IMR-90 (cell line): ENCODE measurements at regions not wholly inside any gene's neighbourhood (a gene's known extent, or its start where the extent isn't known, plus 50 kb on each side); places are given as distances from the start of the nearest gene placed in this dataset.

Experiments
- BHLHE40 ChIP-seq: fragments of 150-350 bp; IDR thresholded peaks from 2 replicates; pipeline ENCODE4 v1.6.1; 2016; ENCODE audit warnings: mild to moderate bottlenecking, low read depth, low read length
- CEBPB ChIP-seq: IDR thresholded peaks from 2 replicates; pipeline ENCODE4 v1.6.1; 2012; ENCODE audit warnings: low read depth, low read length, improper control_type of control experiment
- CHD1 ChIP-seq: IDR thresholded peaks from 2 replicates; pipeline ENCODE4 v1.6.1; 2012; ENCODE audit warnings: low read depth, low read length, improper control_type of control experiment
- ELK1 ChIP-seq: fragments of 150-350 bp; IDR thresholded peaks from 2 replicates; pipeline ENCODE4 v1.6.1; 2016; ENCODE audit warnings: low read depth, mild to moderate bottlenecking, low read length, moderate library complexity, borderline replicate concordance
- FOS ChIP-seq: fragments of 150-350 bp; IDR thresholded peaks from 2 replicates; pipeline ENCODE4 v1.6.1; 2016; ENCODE audit warnings: low read depth, low read length
- MAFK ChIP-seq: IDR thresholded peaks from 2 replicates; pipeline ENCODE4 v1.6.1; 2012; ENCODE audit warnings: low read depth, low read length, improper control_type of control experiment
- MAZ ChIP-seq: IDR thresholded peaks from 2 replicates; pipeline ENCODE4 v1.6.1; 2012; ENCODE audit warnings: low read depth, mild to moderate bottlenecking, low read length, improper control_type of control experiment, moderate library complexity, borderline replicate concordance
- POLR2A ChIP-seq: IDR thresholded peaks from 2 replicates; pipeline ENCODE4 v1.6.1; 2012; ENCODE audit warnings: mild to moderate bottlenecking, low read depth, low read length
- RAD21 ChIP-seq: IDR thresholded peaks from 2 replicates; pipeline ENCODE4 v1.6.1; 2012; ENCODE audit warnings: low read length, improper control_type of control experiment
- RCOR1 ChIP-seq: IDR thresholded peaks from 2 replicates; pipeline ENCODE4 v1.6.1; 2012; ENCODE audit warnings: mild to moderate bottlenecking, low read length, improper control_type of control experiment; ENCODE audit not compliant: insufficient replicate concordance
- RFX5 ChIP-seq: IDR thresholded peaks from 2 replicates; pipeline ENCODE4 v1.8.0; 2012; ENCODE audit warnings: low read depth, mild to moderate bottlenecking, low read length, moderate library complexity
- SMC3 ChIP-seq: fragments of 150-350 bp; IDR thresholded peaks from 2 replicates; pipeline ENCODE4 v1.6.1; 2016; ENCODE audit warnings: low read depth, mild to moderate bottlenecking, antibody characterized with exemption, low read length, moderate library complexity
- TF ChIP-seq, protein P1 (sequence below): conservative IDR thresholded peaks from 2 replicates; pipeline ENCODE4 v1.5.1; 2012; ENCODE audit warnings: mild to moderate bottlenecking, low read depth, low read length, improper control_type of control experiment

DNA sequence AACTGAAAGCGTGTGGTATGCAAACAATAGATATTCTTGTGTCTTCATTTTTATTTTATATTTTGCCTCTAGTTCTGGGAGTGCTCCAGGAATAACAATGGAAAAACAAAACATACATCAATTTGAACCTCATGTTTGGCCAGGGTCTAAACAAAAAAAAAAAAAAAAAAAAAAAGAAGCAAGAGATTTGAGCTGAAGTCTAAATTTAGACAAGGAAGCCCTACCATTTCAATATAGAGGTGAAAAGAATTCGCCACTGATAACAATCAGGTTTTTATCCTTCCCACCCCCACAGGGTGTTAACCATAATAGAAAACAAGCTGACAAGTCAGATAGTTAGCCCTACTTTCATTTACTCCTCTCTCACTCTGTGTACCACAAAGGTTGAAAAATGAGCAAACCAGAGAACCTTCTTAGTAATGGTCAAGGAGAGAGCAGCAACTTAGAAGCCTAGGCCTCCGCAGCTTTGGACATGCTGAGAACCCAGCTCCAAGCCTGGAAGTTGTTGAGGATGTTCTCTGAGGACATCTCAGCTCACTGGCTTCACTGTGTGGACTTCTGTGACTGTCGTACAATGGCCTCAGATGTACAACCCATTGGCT, 118.2 kb upstream of the HMHB1 start:
- TF ChIP-seq POLR2A (no peak), FOS (no peak), BHLHE40 (no peak), RCOR1 (no peak), RAD21 (no peak), MAFK (no peak), CEBPB (no peak), CHD1 (no peak), ELK1 (no peak), RFX5 (no peak), MAZ (no peak), SMC3 (no peak)
- TF ChIP-seq, protein P1, sequence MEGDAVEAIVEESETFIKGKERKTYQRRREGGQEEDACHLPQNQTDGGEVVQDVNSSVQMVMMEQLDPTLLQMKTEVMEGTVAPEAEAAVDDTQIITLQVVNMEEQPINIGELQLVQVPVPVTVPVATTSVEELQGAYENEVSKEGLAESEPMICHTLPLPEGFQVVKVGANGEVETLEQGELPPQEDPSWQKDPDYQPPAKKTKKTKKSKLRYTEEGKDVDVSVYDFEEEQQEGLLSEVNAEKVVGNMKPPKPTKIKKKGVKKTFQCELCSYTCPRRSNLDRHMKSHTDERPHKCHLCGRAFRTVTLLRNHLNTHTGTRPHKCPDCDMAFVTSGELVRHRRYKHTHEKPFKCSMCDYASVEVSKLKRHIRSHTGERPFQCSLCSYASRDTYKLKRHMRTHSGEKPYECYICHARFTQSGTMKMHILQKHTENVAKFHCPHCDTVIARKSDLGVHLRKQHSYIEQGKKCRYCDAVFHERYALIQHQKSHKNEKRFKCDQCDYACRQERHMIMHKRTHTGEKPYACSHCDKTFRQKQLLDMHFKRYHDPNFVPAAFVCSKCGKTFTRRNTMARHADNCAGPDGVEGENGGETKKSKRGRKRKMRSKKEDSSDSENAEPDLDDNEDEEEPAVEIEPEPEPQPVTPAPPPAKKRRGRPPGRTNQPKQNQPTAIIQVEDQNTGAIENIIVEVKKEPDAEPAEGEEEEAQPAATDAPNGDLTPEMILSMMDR: no peak
